ENCODE measurements at regions not wholly inside any gene's neighbourhood (a gene's known extent, or its start where the extent isn't known, plus 50 kb on each side); places are given as distances from the start of the nearest gene placed in this dataset.

- no peak for TF ChIP-seq BRCA1 (CRISPR knock-in tag; IDR thresholded peaks at IDR 0.05)
- no peak for TF ChIP-seq ZNF335 (CRISPR knock-in tag; IDR thresholded peaks at IDR 0.05)
- TF ChIP-seq CTCF (CRISPR knock-in tag; IDR thresholded peaks at IDR 0.05) = no peak
- TF ChIP-seq ZNF609 (CRISPR knock-in tag; IDR thresholded peaks at IDR 0.05; ENCODE audit: borderline replicate concordance) = no peak
- no peak for TF ChIP-seq KLF6 (CRISPR knock-in tag; IDR thresholded peaks at IDR 0.05)
- TF ChIP-seq NR3C1 (CRISPR knock-in tag; IDR thresholded peaks at IDR 0.05) = no peak
- TF ChIP-seq ZNF44 (CRISPR knock-in tag; IDR thresholded peaks at IDR 0.05) = no peak
- no peak for TF ChIP-seq ZNF276 (CRISPR knock-in tag; IDR thresholded peaks at IDR 0.05; ENCODE audit: low read depth)
Measured at GRCh38 chr6:120141601-120142000, 792.0 kb upstream of the MAN1A1 start.
